ENCODE measurements at regions not wholly inside any gene's neighbourhood (a gene's known extent, or its start where the extent isn't known, plus 50 kb on each side); places are given as distances from the start of the nearest gene placed in this dataset.

GRCh38 chr4:177861551-177862094, 419.4 kb upstream of the AGA start:
- ChIA-PET CTCF (no interaction called here), POLR2A (no interaction called here)
- H3K36me3 Mint-ChIP-seq (ENCODE audit: insufficient read depth, unreplicated experiment) = no peaks in the 10 kb centered on the region
- peaks cover 8% of the 10 kb centered on the region for H3K9me3 Mint-ChIP-seq (ENCODE audit: unreplicated experiment)
- intact Hi-C loops (cut with micrococcal nuclease) = no loop called here
- no peak overlapping the region for H3K4me3 Mint-ChIP-seq (ENCODE audit: unreplicated experiment)
- no peaks in the 10 kb centered on the region for H3K27me3 Mint-ChIP-seq (ENCODE audit: insufficient read depth, unreplicated experiment)
- no peaks in the 10 kb centered on the region for H3K4me1 Mint-ChIP-seq (ENCODE audit: insufficient read depth, unreplicated experiment)
- BruUV-seq (replicated peaks) = no TSS peak
- no peak overlapping the region for H3K27ac Mint-ChIP-seq (ENCODE audit: low read depth, unreplicated experiment)
- DNase-seq (ENCODE audit: unreplicated experiment) = no peak
- no peak for TF ChIP-seq CTCF (IDR thresholded peaks at IDR 0.05; ENCODE audit: unreplicated experiment)

- Mint-ChIP-seq H3K9me3 (ENCODE audit: unreplicated experiment) (peaks cover 8% of the 10 kb centered on the region), H3K36me3 (ENCODE audit: insufficient read depth, unreplicated experiment) (no peaks in the 10 kb centered on the region), H3K4me3 (ENCODE audit: unreplicated experiment) (no peak overlapping the region), H3K27ac (ENCODE audit: low read depth, unreplicated experiment) (no peak overlapping the region), H3K4me1 (ENCODE audit: insufficient read depth, unreplicated experiment) (no peaks in the 10 kb centered on the region), H3K27me3 (ENCODE audit: insufficient read depth, unreplicated experiment) (no peaks in the 10 kb centered on the region)
- ChIA-PET CTCF (no interaction called here), POLR2A (no interaction called here)
- BruUV-seq (replicated peaks) = no TSS peak
- TF ChIP-seq CTCF (IDR thresholded peaks at IDR 0.05; ENCODE audit: unreplicated experiment) = no peak
- intact Hi-C loops (cut with micrococcal nuclease) = no loop called here
- no peak for DNase-seq (ENCODE audit: unreplicated experiment)
Measured at GRCh38 chr4:177862541-177863176, 420.4 kb upstream of the AGA start.

GRCh38 chr4:177879851-177880250, 437.6 kb upstream of the AGA start:
- H3K27ac Mint-ChIP-seq (ENCODE audit: low read depth, unreplicated experiment) = no peak overlapping the region
- DNase-seq (ENCODE audit: unreplicated experiment) = no peak
- H3K27me3 Mint-ChIP-seq (ENCODE audit: insufficient read depth, unreplicated experiment) = no peaks in the 10 kb centered on the region
- no peak overlapping the region for H3K4me3 Mint-ChIP-seq (ENCODE audit: unreplicated experiment)
- BruUV-seq (replicated peaks) = no TSS peak
- no peaks in the 10 kb centered on the region for H3K4me1 Mint-ChIP-seq (ENCODE audit: insufficient read depth, unreplicated experiment)
- ChIA-PET POLR2A (no interaction called here), CTCF (interaction anchor here (0.6 kb wide), 1 partner anchor 150 kb away, joined by 3 read pairs; no protein-coding TSS in a partner anchor)
- TF ChIP-seq CTCF (IDR thresholded peaks at IDR 0.05; ENCODE audit: unreplicated experiment) = no peak
- intact Hi-C loops (cut with micrococcal nuclease) = no loop called here
- H3K9me3 Mint-ChIP-seq (ENCODE audit: unreplicated experiment) = no peaks in the 10 kb centered on the region
- no peaks in the 10 kb centered on the region for H3K36me3 Mint-ChIP-seq (ENCODE audit: insufficient read depth, unreplicated experiment)

- no peak for TF ChIP-seq CTCF (IDR thresholded peaks at IDR 0.05; ENCODE audit: unreplicated experiment)
- BruUV-seq (replicated peaks) = no TSS peak
- Mint-ChIP-seq H3K27me3 (ENCODE audit: insufficient read depth, unreplicated experiment) (no peaks in the 10 kb centered on the region), H3K27ac (ENCODE audit: low read depth, unreplicated experiment) (no peak overlapping the region), H3K9me3 (ENCODE audit: unreplicated experiment) (no peaks in the 10 kb centered on the region), H3K4me3 (ENCODE audit: unreplicated experiment) (no peak overlapping the region), H3K4me1 (ENCODE audit: insufficient read depth, unreplicated experiment) (no peaks in the 10 kb centered on the region), H3K36me3 (ENCODE audit: insufficient read depth, unreplicated experiment) (no peaks in the 10 kb centered on the region)
- POLR2A ChIA-PET = no interaction called here
- CTCF ChIA-PET = no interaction called here
- intact Hi-C loops (cut with micrococcal nuclease) = no loop called here
- DNase-seq (ENCODE audit: unreplicated experiment) = no peak
Measured at GRCh38 chr4:177895136-177895535, 452.9 kb upstream of the AGA start.
